GM19395 (cell line): ENCODE measurements at regions not wholly inside any gene's neighbourhood (a gene's known extent, or its start where the extent isn't known, plus 50 kb on each side); places are given as distances from the start of the nearest gene placed in this dataset.

Experiments
- ATAC-seq: cut with Tn5 transposase; IDR thresholded peaks from one replicate; pipeline ENCODE4 v1.9.1; 2021; ENCODE audit warnings: mild to moderate bottlenecking, moderate library complexity; ENCODE audit not compliant: unreplicated experiment

DNA sequence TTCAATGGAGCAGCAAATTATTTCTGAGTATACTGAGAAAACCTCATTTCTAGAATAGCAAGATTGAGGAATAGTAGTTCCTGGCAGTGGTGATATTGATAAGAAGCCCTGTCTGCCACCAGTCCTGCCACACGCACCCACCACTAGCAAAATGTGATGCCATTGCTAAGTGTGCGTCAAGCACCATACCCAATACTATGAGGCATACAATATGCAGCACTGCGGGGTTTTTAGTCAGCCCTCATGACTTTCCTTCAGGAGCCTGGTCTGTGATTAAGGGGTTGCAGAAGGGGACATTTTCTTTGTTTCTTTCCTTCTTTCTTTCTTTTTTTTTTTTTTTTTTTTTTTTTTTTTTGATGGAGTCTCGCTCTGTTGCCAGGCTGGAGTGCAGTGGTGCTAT lies 128.7 kb upstream of the USP38 start:
- no peak for ATAC-seq

DNA sequence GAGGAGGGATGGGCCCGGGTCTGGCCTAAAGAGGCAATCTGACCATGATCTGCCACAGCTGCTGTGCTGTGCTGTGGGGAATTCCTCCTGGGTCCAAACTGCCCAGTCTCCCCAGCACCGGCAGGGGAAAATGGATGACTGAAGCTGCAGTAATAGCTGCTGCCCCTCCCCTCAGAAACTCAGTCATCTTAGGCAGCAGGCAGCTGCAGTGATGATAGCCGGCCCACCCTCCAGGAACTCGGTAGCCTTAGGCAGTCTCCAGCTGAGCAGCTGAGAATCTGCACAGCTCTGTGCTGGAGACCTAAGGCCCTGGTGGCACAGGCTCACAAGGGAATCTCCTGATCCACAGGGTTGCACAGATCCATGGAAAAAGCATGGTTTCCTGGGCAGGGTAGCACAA lies 113.4 kb upstream of the USP38 start:
- no peak for ATAC-seq

DNA sequence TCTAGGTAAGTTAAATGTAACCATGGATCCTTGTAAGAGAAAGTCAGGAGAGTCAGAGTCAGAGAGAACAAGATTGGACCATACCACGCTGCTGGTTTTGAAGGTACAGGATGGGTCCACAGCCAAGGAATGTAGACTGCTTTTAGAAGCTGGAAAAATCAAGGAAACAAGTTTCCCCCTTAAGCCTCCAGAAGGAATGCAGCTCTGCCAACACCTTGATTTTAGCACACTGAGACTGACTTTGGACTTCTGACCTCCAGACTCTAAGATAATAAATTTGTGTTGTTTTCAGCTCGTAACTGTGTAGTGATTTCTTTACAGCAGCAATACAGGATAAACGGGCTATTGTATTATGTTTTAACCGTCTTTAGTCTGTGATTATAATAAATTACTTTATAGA lies 108.0 kb upstream of the USP38 start:
- ATAC-seq, result no peak

DNA sequence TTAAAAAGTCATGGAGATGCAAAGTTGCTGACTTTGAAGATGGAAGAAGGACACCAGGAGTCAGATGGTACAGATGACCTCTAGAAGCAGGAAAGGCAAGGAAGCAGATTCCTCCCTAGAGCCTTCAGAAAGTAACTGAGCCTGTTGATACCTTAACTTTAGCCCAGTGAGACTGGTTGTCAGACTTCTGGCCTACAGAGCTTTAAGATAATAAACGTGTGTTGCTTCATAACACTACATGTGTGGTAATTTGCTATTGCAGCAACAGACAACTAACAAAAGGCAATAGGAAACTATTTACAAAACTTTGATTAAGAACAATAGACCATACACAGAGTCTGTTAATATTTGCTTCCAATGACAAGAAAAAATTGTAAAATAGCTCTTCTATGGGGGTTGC lies 102.0 kb upstream of the USP38 start:
- ATAC-seq, result no peak

DNA sequence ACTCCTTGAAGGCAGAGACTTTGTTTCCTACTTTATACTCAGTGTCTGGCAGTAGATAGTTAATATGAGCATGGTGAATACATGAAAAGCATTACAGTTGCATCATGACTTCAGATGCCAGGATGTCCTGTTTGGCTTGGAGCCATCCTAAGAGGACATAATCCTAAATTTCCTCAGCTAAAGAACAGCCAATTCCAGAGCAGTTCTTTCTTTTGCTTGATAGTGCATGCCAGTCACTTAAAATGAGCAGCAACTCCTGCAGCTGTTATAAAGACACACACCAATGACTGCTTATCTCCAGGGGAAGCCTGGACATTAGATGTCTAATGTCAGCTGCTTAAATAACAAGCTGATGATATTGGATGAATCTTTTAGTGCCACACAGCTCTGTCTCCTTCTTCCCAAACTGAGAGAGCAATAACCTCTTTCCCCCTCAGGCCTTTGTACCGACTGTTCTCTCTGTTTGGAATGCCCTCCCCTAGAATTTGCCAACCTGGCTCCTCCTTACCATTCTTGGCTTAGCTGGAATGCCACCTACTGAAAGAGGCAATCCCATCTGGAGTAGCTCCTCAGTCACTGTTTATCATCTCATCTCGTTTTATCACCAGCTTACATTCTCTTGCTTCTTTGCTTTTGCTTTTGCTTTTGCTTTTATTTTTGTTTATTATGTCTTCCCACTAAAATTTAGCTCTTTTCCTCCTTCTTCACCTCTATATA lies 100.8 kb upstream of the USP38 start:
- ATAC-seq, result no peak

DNA sequence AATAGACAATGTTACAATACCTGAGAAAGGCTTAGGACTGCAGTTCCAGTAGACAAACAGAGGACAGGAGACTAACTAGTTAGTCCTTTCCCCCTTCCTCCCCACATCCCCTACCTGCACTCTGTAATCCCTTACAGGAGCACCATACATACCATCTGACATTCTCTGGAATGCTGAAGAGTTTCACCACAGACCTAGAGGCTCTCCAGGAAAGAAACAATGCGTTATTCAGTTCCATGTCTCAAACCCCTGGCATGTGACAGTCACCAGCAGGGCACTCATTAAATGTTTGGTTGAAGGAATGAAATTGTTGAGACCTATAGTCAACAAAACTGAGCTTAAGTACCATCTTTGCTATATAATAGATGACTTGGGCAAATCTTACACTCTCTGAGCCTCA lies 100.2 kb upstream of the USP38 start:
- no peak for ATAC-seq

DNA sequence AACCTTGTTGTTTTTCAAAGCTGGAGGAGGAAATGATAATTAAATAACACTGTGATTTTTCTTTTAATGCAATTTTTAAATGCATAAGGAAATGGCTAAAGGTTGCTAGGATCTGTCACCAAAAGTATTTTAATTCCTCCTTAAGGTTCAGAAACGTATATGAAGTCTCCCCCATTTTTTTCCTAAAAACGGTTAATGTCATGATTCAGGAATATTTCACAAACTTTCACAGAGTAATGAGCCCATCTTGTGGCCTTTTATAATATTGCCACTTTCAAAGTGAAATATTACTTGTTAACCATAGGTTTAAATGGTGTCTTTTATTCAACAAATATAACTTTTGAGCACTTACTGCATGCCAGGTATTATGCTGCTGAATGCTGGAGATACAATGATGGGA lies 99.5 kb upstream of the USP38 start:
- no peak for ATAC-seq

DNA sequence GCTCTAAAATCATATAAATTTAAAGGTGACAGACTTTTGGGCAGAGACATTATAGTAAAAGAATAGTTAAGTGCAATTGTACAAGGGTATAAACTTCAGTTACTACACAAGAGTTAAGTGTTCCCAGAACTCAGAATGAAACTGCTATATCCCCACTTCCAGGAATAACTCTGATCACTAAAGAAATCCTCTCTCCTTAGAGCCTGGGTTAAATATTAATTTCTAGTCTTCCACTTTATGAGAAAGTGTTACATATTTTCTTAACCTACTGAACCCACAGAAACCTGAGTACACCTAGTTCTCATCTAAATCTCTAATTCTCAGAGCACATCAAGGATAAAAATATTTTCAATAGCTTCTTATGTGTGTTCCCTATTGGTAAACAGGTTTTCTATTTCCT lies 99.1 kb upstream of the USP38 start:
- no peak for ATAC-seq

DNA sequence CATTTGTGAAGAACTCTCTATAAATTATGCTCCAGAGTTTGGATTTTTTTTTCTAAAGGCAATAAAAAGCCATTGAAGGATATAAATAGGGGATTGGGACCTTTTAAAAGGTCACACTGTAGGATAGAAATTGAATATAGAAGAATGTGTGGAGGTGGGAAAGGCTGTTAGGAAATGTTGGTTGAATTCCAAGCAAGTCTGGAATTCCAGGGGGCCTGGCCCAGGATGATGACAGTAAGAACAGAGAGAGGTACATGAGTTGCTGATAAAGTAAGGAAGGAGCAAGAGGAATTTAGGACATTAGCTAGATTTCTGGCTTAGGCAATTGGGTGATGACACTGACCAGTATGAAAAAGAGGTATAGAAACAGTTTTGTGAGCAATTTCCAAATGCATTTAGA lies 95.4 kb upstream of the USP38 start:
- no peak for ATAC-seq

DNA sequence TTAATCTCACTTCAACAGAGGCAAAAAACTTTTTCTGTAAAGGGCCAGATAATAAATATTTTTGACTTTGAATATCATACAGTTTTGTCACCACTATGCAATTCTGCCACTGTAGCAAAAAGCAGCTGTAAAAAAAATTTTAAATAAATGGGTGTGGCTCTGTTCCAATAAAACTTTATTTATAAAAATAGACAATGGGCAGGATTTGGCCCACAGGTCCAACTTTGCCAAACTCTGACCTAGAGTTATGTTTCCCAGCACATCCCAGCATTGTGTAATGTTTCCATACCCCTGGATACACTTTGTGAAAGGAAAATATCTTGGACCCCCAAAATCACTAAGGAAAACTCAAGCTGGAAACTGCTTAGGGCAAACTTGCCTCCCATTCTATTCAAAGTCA lies 94.9 kb upstream of the USP38 start:
- ATAC-seq, result no peak

DNA sequence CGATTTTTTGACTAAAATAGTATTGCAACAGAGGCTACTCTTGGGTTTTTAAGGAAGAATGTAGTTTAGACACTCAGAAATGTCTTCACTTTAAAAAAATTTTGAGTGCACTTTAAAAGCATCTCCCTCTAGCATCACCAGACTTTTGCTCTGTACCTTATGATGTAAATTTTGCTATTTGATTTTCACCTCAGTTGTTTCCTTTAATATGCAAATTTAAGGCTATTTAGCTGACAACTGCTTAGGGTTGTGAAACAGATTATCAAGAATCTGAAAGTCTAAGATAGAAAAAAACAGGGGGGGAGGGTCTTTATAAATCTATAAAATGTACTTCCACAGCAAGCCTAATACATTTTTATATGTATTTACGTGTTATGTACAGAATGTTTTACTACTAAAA lies 92.9 kb upstream of the USP38 start:
- no peak for ATAC-seq

DNA sequence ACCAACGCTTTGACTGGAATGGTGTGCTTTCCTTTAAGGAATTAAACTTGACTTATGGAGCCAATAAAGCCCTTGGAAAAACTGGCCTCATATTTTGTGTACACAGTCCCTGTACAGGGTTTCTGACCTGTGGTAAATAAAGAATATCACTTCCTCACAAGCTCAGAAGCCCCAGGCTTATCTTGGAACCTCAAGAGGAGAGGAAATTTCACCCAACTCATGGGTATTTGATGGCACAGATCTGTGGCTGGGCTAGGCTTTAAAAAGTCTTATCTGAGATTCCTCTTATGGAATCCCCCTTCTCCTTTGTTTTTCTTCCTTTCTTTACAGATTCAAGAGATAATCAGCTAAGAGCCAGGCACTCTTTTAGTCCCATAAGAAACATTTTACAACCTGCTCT lies 89.3 kb upstream of the USP38 start:
- ATAC-seq, result no peak

DNA sequence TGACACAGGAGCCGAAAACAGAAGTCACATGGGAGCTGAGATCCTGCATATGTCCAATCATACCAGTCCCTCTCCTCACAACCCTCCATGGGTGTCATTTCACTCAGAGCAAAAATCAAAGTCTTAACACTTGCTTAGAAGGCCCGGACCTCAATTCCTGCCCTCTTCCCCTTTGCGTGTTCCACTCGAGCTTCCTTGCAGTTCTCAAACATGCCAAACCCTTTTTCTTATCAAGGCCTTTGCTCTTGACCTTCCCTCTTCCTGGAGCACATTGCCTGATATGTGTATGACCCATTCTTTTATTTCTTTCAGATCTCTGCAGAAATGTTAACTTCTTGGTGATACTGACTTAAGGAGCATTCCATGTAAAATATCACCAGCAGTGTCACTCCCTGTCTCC lies 87.0 kb upstream of the USP38 start:
- no peak for ATAC-seq

DNA sequence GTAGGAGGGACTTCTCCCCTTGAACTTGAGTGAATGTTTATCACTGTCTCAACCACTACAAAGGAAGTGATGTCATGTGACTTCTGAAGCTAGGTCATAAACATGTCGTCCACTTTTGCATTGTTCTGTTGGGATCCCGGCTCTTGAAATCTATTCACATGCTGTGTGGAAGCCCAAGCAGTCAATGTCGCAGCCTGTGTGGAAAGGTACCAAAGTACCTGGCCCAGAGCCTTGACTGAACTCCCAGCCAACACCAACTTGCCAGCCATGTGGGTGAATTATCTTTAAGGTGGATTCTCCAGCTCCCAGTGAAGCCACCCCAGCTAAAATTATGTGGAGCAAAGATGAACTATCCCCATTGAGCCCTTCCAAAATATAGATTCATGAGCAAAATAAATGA lies 85.0 kb upstream of the USP38 start:
- ATAC-seq, result no peak

DNA sequence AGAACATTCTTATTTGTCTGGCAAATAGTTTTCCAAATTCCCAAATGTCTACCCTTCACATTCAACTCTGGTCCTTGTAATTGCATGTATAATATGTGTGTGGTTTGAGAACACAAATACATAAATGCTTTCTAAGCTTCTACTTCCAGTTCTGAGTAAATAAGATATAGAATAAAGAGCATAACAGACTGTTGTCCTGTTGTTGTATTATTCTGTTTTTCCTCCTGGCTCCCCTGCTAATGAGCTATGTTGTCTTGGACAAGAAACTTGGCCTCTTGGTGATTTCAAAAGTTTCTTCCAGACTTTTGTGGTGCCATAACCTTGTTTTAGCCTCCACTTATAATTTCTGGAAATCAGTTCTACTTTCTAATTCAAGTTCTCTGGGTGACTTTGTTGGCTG lies 75.3 kb upstream of the USP38 start:
- no peak for ATAC-seq

DNA sequence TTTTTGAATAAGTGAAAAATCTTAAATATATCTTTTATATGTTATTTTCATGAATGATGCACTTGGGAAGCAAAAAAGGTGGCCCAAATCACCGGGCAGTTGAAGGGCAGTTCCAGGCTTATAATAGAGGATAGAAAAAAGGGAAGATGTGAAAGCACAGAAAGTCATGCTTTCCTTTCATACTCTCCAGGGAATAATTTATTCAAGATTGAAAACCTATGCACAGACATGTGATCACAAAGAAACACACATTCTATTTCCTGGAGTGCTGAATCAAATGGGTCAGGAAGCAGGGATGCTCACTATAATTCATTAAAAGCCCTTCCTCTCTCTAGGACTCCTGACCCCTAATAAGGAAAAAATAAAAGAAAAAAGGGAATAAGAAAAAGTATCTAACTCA lies 66.1 kb upstream of the USP38 start:
- ATAC-seq, result no peak

DNA sequence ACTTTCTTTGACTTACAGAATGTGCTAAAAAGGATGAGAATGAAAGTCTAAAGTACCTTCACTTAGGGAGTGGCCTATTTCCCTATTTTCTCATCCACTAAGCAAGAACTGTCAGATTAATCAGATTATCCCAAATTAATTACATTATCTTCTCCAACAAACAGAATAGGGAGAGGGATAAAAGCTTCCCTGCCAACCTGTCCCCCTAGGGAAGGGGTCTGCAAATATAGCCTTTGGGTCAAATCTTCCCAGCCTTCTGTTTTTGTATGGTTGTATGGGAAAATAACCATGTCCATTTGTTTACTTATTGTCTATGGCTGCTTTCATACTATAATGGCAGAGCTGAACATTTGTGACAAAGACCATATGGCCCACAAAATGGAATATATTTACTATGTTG lies 57.1 kb upstream of the USP38 start:
- no peak for ATAC-seq

DNA sequence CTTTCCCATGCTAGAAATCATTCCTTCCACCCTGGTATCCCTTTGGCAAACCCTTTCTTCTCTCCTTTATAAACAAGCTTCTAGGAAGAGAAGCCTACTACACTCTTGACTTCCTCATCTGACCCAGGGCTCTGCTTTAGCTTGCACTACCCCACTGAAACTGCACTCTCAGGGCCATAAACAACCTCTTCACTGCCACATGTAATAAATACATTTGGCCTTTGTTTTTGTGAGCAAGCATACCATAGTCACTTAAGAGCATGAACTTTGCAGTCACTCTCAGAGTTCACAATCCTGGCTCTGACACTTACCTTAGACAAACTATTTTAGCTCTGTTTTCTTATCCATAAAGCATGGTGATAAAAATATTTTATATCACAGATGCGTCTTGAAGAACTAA lies 50.7 kb upstream of the USP38 start:
- no peak for ATAC-seq
